Posterior vena cava (tissue), 2 donors: ENCODE measurements at regions not wholly inside any gene's neighbourhood (a gene's known extent, or its start where the extent isn't known, plus 50 kb on each side); places are given as distances from the start of the nearest gene placed in this dataset.
A peak's percentile ranks its signal among the peaks of the same experiment; 100 is the strongest.

Experiments used
- DNase-seq: peaks from one replicate; pipeline ENCODE4 v3.0.0-alpha.2; 2020; ENCODE audit warnings: low spot score
- intact Hi-C, 2 donors: fragments of 100-400 bp; cut with DNase I; formaldehyde crosslinking; loops; one replicate each; pipeline versions ENCODE4 v1.14.1 to v1.14.2; 2022 to 2023
- donor health status: DM: yes; HTN: yes; CAD: no.
- donor health status: DM: yes; HTN: yes; CAD: no.

GRCh38 chr7:155224116-155224811 lies 73.4 kb upstream of the INSIG1 start:
- intact Hi-C loops: loop anchor here in 1 of 2 donors (5.0 kb wide), 1 partner anchor 1937 kb away; no protein-coding TSS in a partner anchor
- peak; percentile 22 for DNase-seq

DNA sequence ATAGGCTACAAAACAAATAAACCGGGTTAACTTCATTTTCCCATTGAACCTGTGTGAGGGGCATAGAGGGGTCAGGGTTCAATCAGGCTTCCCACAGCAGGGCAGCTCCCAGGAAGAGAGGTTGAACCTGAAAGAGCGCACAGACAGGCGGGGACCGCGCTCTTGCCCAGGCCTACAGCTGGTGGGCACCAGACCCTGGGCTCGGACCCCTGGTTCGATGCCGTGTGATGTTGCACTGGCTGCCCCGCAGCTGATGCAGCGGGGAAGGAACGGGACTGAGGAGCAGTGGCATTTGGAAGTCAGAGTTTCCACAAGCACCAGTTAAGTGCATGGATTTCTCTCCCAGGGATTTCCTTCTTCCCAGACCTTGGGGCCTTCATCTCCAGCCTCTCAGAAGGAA lies 72.6 kb upstream of the INSIG1 start:
- intact Hi-C loops: no loop called here
- DNase-seq: peak; percentile 18

DNA sequence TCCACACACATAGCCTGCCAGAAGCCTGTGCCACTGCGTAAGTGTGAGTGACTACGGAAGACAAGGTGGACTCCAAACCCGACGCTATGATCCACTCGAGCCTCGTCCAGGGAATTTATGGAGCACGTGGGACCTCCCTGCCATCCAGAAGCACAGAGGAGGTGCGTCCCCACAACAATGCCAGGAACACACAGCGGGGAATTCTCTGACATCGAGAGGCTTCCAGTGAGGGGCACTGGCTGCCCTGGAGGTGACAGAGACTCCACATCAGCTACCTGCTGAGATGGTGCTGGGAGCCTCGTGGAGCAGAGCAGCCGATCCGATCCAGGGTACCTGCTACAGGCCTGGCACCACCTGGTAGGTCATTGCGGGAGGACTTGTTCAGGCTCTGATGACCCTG lies 72.2 kb upstream of the INSIG1 start:
- DNase-seq: peak; percentile 51
- intact Hi-C loops: no loop called here

GRCh38 chr7:155226261-155227003 lies 71.2 kb upstream of the INSIG1 start:
- intact Hi-C loops: no loop called here
- peak; percentile 76 for DNase-seq

DNA sequence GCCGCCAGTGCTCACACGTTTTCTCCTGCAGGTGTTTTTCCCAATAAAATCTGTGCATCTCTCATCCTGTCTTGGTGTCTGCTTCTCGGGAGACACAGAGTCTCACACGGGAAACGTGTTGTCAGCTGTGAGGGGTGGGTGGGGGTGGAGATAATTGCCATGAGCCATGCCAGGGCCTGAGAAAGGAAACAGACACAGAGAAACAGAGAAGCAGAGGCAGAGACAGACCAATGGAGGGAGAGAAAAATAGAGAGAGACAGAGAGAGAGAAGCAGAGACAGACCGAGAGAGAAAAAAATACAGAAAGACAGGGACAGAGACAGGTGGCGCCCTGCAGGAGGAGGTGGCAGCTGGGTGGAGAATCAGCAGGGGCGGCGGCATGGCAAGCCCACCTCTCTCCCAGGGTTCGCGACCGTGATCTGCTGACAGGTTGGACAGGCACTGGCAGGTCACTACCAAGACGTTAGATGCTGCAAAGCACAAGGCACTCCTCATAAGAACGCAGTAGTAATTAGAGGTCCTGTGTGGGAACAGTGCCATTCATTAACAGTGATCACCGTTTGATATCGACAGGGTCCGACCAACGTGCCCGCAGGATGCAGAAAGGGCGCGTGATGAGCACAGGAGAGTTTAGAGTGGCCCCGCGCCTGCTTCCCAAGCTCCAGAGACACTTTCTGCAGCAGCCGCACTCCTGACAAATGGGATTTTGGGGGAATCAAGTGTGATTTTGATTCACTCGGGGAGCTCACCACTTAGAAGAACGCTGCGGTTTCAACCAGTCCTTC lies 70.5 kb upstream of the INSIG1 start:
- DNase-seq: peak; percentile 48
- intact Hi-C loops: no loop called here

GRCh38 chr7:155227788-155228458 lies 69.8 kb upstream of the INSIG1 start:
- DNase-seq: peak; percentile 72
- intact Hi-C loops: no loop called here

DNA sequence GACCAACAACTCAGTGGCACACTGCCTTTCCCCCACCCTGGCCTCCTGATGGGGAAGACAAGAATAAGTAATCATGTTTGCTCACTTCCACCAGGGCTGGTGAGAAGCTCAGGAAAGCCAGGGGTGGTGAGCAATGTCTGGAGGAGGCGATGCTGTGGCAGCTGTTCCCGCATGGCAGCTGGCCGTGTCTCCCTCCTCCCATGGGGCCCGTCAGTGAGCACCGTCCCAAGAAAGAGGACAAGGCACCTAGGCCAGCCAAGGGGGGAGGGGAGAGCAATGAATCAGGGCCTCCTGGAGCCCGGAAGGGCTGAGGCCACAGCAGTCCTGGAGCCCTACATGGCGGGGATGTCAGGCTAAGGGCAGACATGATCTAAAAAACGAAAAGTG lies 69.2 kb upstream of the INSIG1 start:
- intact Hi-C loops: no loop called here
- DNase-seq: peak; percentile 71

- peak; percentile 59 for DNase-seq
- intact Hi-C loops: no loop called here
Observed at GRCh38 chr7:155228894-155229293, 68.8 kb upstream of the INSIG1 start.

GRCh38 chr7:155229548-155230168 lies 68.0 kb upstream of the INSIG1 start:
- intact Hi-C loops: no loop called here

DNA sequence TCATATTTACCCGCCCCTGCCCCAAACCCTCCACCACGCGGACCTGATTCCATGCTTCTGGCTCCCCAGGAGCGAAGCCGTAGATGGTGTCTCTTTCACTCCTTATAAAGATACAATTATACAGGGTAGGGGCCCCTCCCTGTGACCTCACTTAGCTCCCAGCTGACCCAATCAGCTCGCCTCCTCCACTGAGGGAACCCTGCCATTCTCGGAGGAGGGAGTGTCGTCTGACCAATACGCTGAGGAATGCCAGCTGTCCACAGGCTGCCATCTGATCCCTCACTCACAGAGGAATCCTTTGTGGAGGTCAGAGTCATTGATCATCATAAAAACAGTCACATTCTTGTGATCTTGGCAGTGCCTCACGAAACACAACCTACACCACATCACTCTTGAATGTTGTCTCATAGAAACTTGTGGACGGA lies 67.5 kb upstream of the INSIG1 start:
- intact Hi-C loops: no loop called here
- DNase-seq: peak; percentile 54

More at GRCh38 chr7:155229548-155230168, 68.0 kb upstream of the INSIG1 start:
- peak; percentile 35 for DNase-seq

GRCh38 chr7:155231241-155231800 lies 66.4 kb upstream of the INSIG1 start:
- DNase-seq: peak; percentile 73

DNA sequence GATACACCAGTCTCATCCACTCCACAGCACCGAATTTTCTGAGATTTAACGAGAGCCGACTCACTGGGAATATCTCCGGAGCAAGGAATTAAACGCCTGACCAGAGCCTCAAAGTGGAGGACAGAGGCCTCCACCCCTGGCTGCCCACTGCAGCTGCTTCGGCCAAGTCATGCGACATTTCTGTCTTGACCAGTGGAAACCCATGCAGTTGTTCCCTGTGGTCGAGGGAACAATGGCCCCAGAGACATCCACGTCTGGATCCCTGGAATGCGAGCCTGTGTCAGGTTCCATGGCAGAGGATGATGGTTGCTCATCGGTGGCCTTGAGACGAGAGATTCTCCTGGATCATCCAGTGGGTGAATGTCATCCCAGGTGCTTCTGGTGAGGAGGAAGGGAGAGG lies 65.7 kb upstream of the INSIG1 start:
- intact Hi-C loops: no loop called here
- DNase-seq: peak; percentile 25

More at GRCh38 chr7:155231241-155231800, 66.4 kb upstream of the INSIG1 start:
- intact Hi-C loops: no loop called here

DNA sequence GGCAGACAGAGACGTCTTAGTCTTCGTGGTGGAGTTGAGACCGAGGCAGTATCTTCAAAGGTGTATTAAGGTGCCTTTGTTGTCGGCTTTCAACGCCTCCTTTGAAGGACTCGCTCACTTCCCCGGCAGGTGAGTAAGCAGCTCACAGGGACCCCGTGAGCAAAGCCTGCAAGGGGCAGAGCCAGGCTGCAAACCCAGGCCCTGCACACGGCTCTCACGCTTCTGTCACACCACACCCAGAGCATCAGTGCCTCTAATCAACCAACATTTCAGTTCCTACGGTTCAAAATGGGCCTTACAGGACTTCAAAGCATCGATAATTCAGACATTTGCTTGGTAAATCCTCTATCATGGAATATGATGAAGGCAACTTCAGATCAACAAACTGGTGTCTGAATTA lies 64.8 kb upstream of the INSIG1 start:
- intact Hi-C loops: no loop called here
- DNase-seq: peak; percentile 25

- DNase-seq: peak; percentile 77
Observed at GRCh38 chr7:155233311-155234157, 64.1 kb upstream of the INSIG1 start.

GRCh38 chr7:155234158-155234492 lies 63.6 kb upstream of the INSIG1 start:
- peak; percentile 73 for DNase-seq
- intact Hi-C loops: no loop called here

More at GRCh38 chr7:155233311-155234157, 64.1 kb upstream of the INSIG1 start:
- intact Hi-C loops: no loop called here

GRCh38 chr7:155234950-155235789 lies 62.5 kb upstream of the INSIG1 start:
- intact Hi-C loops: no loop called here
- peak; percentile 32 for DNase-seq

DNA sequence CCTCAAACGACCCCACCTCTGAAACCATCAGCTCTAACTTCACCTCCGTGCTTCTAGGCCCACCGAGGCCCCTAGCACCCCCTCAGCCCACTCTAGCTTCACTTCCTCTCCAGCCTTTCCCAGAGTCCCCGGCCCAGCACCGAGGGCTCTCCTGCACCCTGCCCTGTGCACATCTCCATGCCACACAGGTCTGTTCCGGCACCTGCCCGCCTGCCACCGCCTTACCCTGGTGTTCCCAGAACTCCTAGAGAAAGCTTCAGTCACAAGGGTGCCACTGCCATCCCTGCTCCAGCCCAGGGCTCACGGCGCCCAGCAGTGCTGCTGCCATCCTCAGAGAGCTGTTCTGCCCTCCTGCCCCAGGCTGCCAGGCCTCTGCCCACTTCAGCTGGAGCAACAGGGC lies 61.3 kb upstream of the INSIG1 start:
- intact Hi-C loops: no loop called here

More for the DNA sequence above, 61.3 kb upstream of the INSIG1 start:
- DNase-seq: peak; percentile 59
